ENCODE measurements at regions not wholly inside any gene's neighbourhood (a gene's known extent, or its start where the extent isn't known, plus 50 kb on each side); places are given as distances from the start of the nearest gene placed in this dataset.

GRCh38 chr3:44184319-44184953 lies 57.2 kb upstream of the TOPAZ1 start:
- DNase-seq = peak; percentile 56

GRCh38 chr3:44185396-44185915 lies 56.2 kb upstream of the TOPAZ1 start:
- no peak for DNase-seq

GRCh38 chr3:44186111-44186672 lies 55.5 kb upstream of the TOPAZ1 start:
- DNase-seq = no peak

GRCh38 chr3:44186712-44187111 lies 55.0 kb upstream of the TOPAZ1 start:
- DNase-seq = no peak

Data from NCI-H1105 treated with DMSO at 0.1 percent for 48 hours (cell line).